ENCODE measurements at regions not wholly inside any gene's neighbourhood (a gene's known extent, or its start where the extent isn't known, plus 50 kb on each side); places are given as distances from the start of the nearest gene placed in this dataset.

- no peak for DNase-seq (ENCODE audit: low read depth)
- POLR2A ChIA-PET = no interaction called here
- no peaks in the 10 kb centered on the region for H3K36me3 ChIP-seq (ENCODE audit: control insufficient read depth, insufficient read depth, low read length)
- H3K4me3 ChIP-seq (ENCODE audit: low read depth, low read length) = no peak overlapping the region
- TF ChIP-seq CTCF (IDR thresholded peaks at IDR 0.05; ENCODE audit: insufficient read depth, low read depth, low read length) = no peak
- CTCF ChIA-PET = no interaction called here
- no peaks in the 10 kb centered on the region for H3K27me3 ChIP-seq (ENCODE audit: control insufficient read depth, insufficient read depth, low read length)
Measured at GRCh38 chr17:74055508-74056160, 147.8 kb upstream of the RPL38 start.

DNA sequence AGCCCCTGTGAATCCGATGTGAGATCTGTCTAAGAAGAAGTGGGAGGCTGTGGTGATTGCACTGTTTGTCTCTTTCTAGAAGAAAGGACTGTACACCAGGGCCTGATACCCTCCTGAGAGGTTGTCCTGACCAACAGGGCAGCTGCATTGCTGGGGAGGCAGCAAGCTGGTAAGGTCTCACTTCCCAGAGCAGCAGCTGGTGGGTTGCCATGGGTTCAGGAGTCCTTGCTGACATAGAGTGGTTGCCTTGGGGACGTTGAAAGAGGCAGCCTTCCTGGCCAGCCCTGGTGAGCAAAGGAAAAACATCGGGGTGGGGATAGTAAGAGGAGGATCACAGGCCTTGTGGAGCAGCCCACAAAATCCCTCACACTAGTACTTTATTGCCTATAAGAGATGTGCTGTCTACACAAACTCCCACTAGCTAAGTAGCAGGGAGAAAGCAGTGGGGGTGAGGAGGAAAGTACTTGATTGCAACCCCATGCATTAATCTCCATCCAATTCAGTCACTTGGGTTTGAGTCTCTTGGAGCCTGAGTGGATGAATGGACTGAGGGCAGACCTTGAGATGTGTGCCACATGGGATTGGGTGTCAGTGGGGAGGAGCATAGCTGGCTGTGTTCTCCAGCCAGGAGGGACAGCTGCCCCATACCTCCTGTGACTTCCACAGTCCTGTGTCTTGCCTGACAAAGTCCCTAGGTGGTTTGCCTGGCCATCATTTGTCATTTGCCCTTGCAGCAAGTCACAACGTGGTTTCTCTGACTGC, 143.8 kb upstream of the RPL38 start:
- no peak overlapping the region for H3K4me3 ChIP-seq (ENCODE audit: low read depth, low read length)
- POLR2A ChIA-PET = no interaction called here
- no peaks in the 10 kb centered on the region for H3K36me3 ChIP-seq (ENCODE audit: control insufficient read depth, insufficient read depth, low read length)
- no peak for DNase-seq (ENCODE audit: low read depth)
- no peak for TF ChIP-seq CTCF (IDR thresholded peaks at IDR 0.05; ENCODE audit: insufficient read depth, low read depth, low read length)
- CTCF ChIA-PET = no interaction called here
- H3K27me3 ChIP-seq (ENCODE audit: control insufficient read depth, insufficient read depth, low read length) = no peaks in the 10 kb centered on the region

GRCh38 chr17:74061758-74062157, 141.7 kb upstream of the RPL38 start:
- Histone ChIP-seq H3K4me3 (ENCODE audit: low read depth, low read length) (no peak overlapping the region), H3K36me3 (ENCODE audit: control insufficient read depth, insufficient read depth, low read length) (no peaks in the 10 kb centered on the region), H3K27me3 (ENCODE audit: control insufficient read depth, insufficient read depth, low read length) (no peaks in the 10 kb centered on the region)
- DNase-seq (ENCODE audit: low read depth) = no peak
- ChIA-PET CTCF (no interaction called here), POLR2A (no interaction called here)
- TF ChIP-seq CTCF (IDR thresholded peaks at IDR 0.05; ENCODE audit: insufficient read depth, low read depth, low read length) = no peak

DNA sequence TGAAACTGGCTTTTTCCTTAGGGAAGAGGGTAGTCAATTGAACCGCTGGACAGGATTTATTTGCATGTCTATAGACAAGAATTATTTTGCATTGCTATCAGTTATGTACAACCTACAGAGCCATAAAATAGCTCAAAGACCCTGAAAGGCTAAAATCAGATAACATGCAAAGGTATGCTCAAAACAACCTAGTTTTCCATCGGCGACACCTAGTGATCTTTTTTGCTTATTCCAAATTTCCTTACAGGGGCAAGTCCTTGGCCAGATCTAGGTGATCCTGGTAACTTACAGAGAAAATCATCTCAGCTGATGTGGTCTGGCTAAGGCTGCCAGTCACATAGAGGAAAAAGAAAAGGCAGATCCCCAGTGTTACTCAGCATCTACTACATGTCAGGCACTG, 141.2 kb upstream of the RPL38 start:
- TF ChIP-seq CTCF (IDR thresholded peaks at IDR 0.05; ENCODE audit: insufficient read depth, low read depth, low read length) = no peak
- Histone ChIP-seq H3K36me3 (ENCODE audit: control insufficient read depth, insufficient read depth, low read length) (no peaks in the 10 kb centered on the region), H3K4me3 (ENCODE audit: low read depth, low read length) (no peak overlapping the region), H3K27me3 (ENCODE audit: control insufficient read depth, insufficient read depth, low read length) (no peaks in the 10 kb centered on the region)
- ChIA-PET CTCF (no interaction called here), POLR2A (no interaction called here)
- no peak for DNase-seq (ENCODE audit: low read depth)

GRCh38 chr17:74063439-74063838, 140.0 kb upstream of the RPL38 start:
- H3K36me3 ChIP-seq (ENCODE audit: control insufficient read depth, insufficient read depth, low read length) = no peaks in the 10 kb centered on the region
- no peak for TF ChIP-seq CTCF (IDR thresholded peaks at IDR 0.05; ENCODE audit: insufficient read depth, low read depth, low read length)
- CTCF ChIA-PET = no interaction called here
- POLR2A ChIA-PET = no interaction called here
- H3K4me3 ChIP-seq (ENCODE audit: low read depth, low read length) = no peak overlapping the region
- no peak for DNase-seq (ENCODE audit: low read depth)
- no peaks in the 10 kb centered on the region for H3K27me3 ChIP-seq (ENCODE audit: control insufficient read depth, insufficient read depth, low read length)
